ENCODE measurements at regions not wholly inside any gene's neighbourhood (a gene's known extent, or its start where the extent isn't known, plus 50 kb on each side); places are given as distances from the start of the nearest gene placed in this dataset.

- Histone ChIP-seq H3K36me3 (ENCODE audit: insufficient read depth in 1 of 2, low read depth in 1 of 2) (no peaks in the 10 kb centered on the region), H3K9me3 (no peaks in the 10 kb centered on the region)
- 78 to 83% (median 81%) methylated on average over 2 of the region's 2 CpGs for WGBS, 3 donors
Observed at GRCh38 chr5:97553604-97554452, 370.8 kb upstream of the RIOK2 start.

GRCh38 chr5:97554977-97555643 lies 372.1 kb upstream of the RIOK2 start:
- no peak overlapping the region for H3K27ac ChIP-seq
- no peaks in the 10 kb centered on the region for H3K27me3 ChIP-seq (ENCODE audit: insufficient read depth in 3 of 3, low read length in 2 of 3)
- no peaks in the 10 kb centered on the region for H3K36me3 ChIP-seq (ENCODE audit: insufficient read depth in 1 of 2, low read depth in 1 of 2)
- H3K4me1 ChIP-seq: no peaks in the 10 kb centered on the region
- WGBS, 3 donors: 57 to 66% (median 65%) methylated on average over 4 of the region's 4 CpGs
- H3K4me3 ChIP-seq: no peak overlapping the region
- DNase-seq (no peak), ATAC-seq (no peak)
- intact Hi-C loops (cut with DNase I): no loop called here
- TF ChIP-seq CTCF (IDR thresholded peaks at IDR 0.05): no peak
- H3K9me3 ChIP-seq: no peaks in the 10 kb centered on the region

More at GRCh38 chr5:97553604-97554452, 370.8 kb upstream of the RIOK2 start:
- Histone ChIP-seq H3K4me1 (no peaks in the 10 kb centered on the region), H3K27me3 (ENCODE audit: insufficient read depth in 3 of 3, low read length in 2 of 3) (no peaks in the 10 kb centered on the region), H3K4me3 (no peak overlapping the region), H3K27ac (no peak overlapping the region)
- no peak for ATAC-seq
- intact Hi-C loops (cut with DNase I): no loop called here
- no peak for TF ChIP-seq CTCF (IDR thresholded peaks at IDR 0.05)
- DNase-seq: no peak

- Histone ChIP-seq H3K27me3 (ENCODE audit: insufficient read depth in 3 of 3, low read length in 2 of 3) (no peaks in the 10 kb centered on the region), H3K27ac (no peak overlapping the region), H3K4me3 (no peak overlapping the region), H3K4me1 (no peaks in the 10 kb centered on the region), H3K36me3 (ENCODE audit: insufficient read depth in 1 of 2, low read depth in 1 of 2) (no peaks in the 10 kb centered on the region), H3K9me3 (no peaks in the 10 kb centered on the region)
- DNase-seq: no peak
- TF ChIP-seq CTCF (IDR thresholded peaks at IDR 0.05): no peak
- WGBS, 3 donors: 90 to 92% (median 91%) methylated on average over 1 of the region's 1 CpG
- intact Hi-C loops (cut with DNase I): no loop called here
- no peak for ATAC-seq
Observed at GRCh38 chr5:97555644-97555981, 372.6 kb upstream of the RIOK2 start.

GRCh38 chr5:97559827-97560598 lies 377.0 kb upstream of the RIOK2 start:
- Histone ChIP-seq H3K27ac (no peak overlapping the region), H3K36me3 (ENCODE audit: insufficient read depth in 1 of 2, low read depth in 1 of 2) (no peaks in the 10 kb centered on the region), H3K4me3 (no peak overlapping the region), H3K9me3 (no peaks in the 10 kb centered on the region), H3K27me3 (ENCODE audit: insufficient read depth in 3 of 3, low read length in 2 of 3) (no peaks in the 10 kb centered on the region), H3K4me1 (no peaks in the 10 kb centered on the region)
- TF ChIP-seq CTCF (IDR thresholded peaks at IDR 0.05): no peak
- 64 to 72% (median 71%) methylated on average over 3 of the region's 3 CpGs for WGBS, 3 donors
- DNase-seq (no peak), ATAC-seq (no peak)
- intact Hi-C loops (cut with DNase I): no loop called here
